ENCODE measurements at regions not wholly inside any gene's neighbourhood (a gene's known extent, or its start where the extent isn't known, plus 50 kb on each side); places are given as distances from the start of the nearest gene placed in this dataset.

GRCh38 chr19:28846094-28846812, 366.7 kb downstream of the UQCRFS1 start:
- Histone ChIP-seq H3K27me3 (no peaks in the 10 kb centered on the region), H3K36me3 (no peaks in the 10 kb centered on the region), H3K4me3 (no peak overlapping the region), H3K9me3 (no peaks in the 10 kb centered on the region), H3K4me1 (no peaks in the 10 kb centered on the region), H3K27ac (no peak overlapping the region)
- intact Hi-C loops (cut with DNase I), result no loop called here
- DNase-seq (no peak), ATAC-seq (no peak)
- no peak for TF ChIP-seq CTCF (IDR thresholded peaks at IDR 0.05)

DNA sequence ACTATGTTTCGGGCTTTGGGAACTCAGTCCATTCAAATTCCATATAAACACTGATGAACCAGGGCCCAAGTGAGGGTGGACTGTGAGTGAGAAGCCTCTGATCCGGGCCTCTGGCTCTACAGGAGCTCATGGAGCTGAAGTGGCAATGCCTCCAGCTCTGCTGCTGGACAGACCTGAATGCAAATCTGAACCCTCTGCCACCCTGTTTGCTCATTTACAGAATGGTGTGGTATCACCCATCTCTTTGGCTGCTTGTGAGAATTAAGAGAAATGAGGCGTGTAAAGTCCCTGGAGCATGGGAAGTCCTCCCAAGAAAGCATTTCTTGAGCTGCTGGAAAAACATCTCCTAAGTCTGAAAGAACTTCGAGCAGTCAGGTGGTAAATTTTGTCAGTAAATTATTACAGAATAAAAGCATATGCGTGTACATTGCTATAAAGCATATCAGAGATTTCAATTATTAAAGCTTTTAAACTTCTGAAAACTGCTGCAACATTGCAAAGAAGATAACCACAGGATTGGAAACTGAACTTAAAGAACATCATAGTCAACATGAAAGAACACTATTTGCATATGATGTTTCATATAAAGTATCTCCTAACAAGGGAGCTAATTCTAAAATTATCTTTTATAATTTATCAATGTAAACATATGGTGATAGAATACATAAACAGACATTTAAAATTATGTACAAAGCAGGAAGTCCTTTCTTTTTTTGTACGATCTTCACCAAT, 369.0 kb downstream of the UQCRFS1 start:
- intact Hi-C loops (cut with DNase I), result no loop called here
- Histone ChIP-seq H3K27me3 (peaks cover 0 to 8% of the 10 kb centered on the region in 2 donors), H3K4me1 (no peaks in the 10 kb centered on the region), H3K36me3 (no peaks in the 10 kb centered on the region), H3K9me3 (no peaks in the 10 kb centered on the region), H3K4me3 (no peak overlapping the region), H3K27ac (no peak overlapping the region)
- no peak for TF ChIP-seq CTCF (IDR thresholded peaks at IDR 0.05)
- DNase-seq (no peak), ATAC-seq (no peak)

GRCh38 chr19:28841531-28841930, 371.4 kb downstream of the UQCRFS1 start:
- H3K27me3 ChIP-seq, result peaks cover 0 to 13% of the 10 kb centered on the region in 2 donors
- H3K36me3 ChIP-seq, result no peaks in the 10 kb centered on the region
- no peak overlapping the region for H3K27ac ChIP-seq
- ATAC-seq (no peak), DNase-seq (no peak)
- intact Hi-C loops (cut with DNase I), result no loop called here
- no peak for TF ChIP-seq CTCF (IDR thresholded peaks at IDR 0.05)
- H3K9me3 ChIP-seq, result no peaks in the 10 kb centered on the region
- no peaks in the 10 kb centered on the region for H3K4me1 ChIP-seq
- H3K4me3 ChIP-seq, result no peak overlapping the region

DNA sequence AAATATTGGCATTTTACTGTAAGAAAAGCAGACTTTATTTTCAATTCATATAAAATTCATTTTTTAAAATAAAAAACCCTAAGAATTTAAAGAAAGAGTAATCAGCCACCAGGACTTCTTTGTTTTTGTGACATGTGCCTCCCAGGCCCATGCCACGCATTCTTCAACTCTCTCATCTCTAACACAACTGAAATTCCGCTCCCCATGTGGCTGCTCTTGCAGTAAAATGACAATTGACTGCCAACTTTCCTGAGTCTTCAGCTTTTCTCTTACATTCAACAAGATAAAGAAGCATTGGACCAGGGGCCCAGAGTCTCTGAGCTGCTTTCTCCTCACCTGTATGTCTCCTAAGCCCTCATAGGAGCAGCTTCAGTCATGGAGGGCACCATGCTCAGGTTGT, 372.1 kb downstream of the UQCRFS1 start:
- Histone ChIP-seq H3K27ac (no peak overlapping the region), H3K4me3 (no peak overlapping the region), H3K36me3 (no peaks in the 10 kb centered on the region), H3K4me1 (no peaks in the 10 kb centered on the region), H3K9me3 (no peaks in the 10 kb centered on the region), H3K27me3 (peaks cover 0 to 13% of the 10 kb centered on the region in 2 donors)
- intact Hi-C loops (cut with DNase I), result no loop called here
- DNase-seq (no peak), ATAC-seq (no peak)
- no peak for TF ChIP-seq CTCF (IDR thresholded peaks at IDR 0.05)

- H3K4me3 ChIP-seq, result no peak overlapping the region
- no peaks in the 10 kb centered on the region for H3K4me1 ChIP-seq
- no peaks in the 10 kb centered on the region for H3K9me3 ChIP-seq
- H3K27me3 ChIP-seq, result peaks cover 0 to 13% of the 10 kb centered on the region in 2 donors
- ATAC-seq (no peak), DNase-seq (no peak)
- no peak overlapping the region for H3K27ac ChIP-seq
- H3K36me3 ChIP-seq, result no peaks in the 10 kb centered on the region
- no peak for TF ChIP-seq CTCF (IDR thresholded peaks at IDR 0.05)
- intact Hi-C loops (cut with DNase I), result no loop called here
Observed at GRCh38 chr19:28839455-28839854, 373.5 kb downstream of the UQCRFS1 start.

All from left lung (tissue), 4 donors.